Astrocyte of the cerebellum (primary cell): ENCODE measurements at regions not wholly inside any gene's neighbourhood (a gene's known extent, or its start where the extent isn't known, plus 50 kb on each side); places are given as distances from the start of the nearest gene placed in this dataset.

Source experiments
- DNase-seq: peaks from one replicate; pipeline ENCODE4 v3.0.0-alpha.2; 2011; ENCODE audit warnings: low read depth
- H3K4me3 ChIP-seq: 2 replicates; pipeline ENCODE4 v1.5.1; 2011; ENCODE audit warnings: mild to moderate bottlenecking, low read depth, low read length, moderate library complexity
- CTCF ChIP-seq: IDR thresholded peaks from 2 replicates; pipeline ENCODE4 v1.5.1; 2012; ENCODE audit warnings: low read length, low read depth, moderate library complexity, mild to moderate bottlenecking; ENCODE audit errors: missing control alignments
- in situ Hi-C: cut with HindIII; loops from 2 replicates; pipeline ENCODE4 v1.10.0; 2017; ENCODE audit warnings: low sequenced_read_pairs

GRCh38 chr6:114558153-114558552 lies 215.3 kb upstream of the HS3ST5 start:
- no peak for TF ChIP-seq CTCF
- no peak overlapping the region for H3K4me3 ChIP-seq
- no peak for DNase-seq
- in situ Hi-C loops, result no loop called here

- H3K4me3 ChIP-seq, result no peak overlapping the region
- DNase-seq, result no peak
- no peak for TF ChIP-seq CTCF
- in situ Hi-C loops, result no loop called here
These were observed 214.1 kb upstream of the HS3ST5 start for GRCh38 chr6:114556846-114557488.

GRCh38 chr6:114550316-114550715 lies 207.5 kb upstream of the HS3ST5 start:
- in situ Hi-C loops, result no loop called here
- no peak overlapping the region for H3K4me3 ChIP-seq
- no peak for DNase-seq
- no peak for TF ChIP-seq CTCF

- TF ChIP-seq CTCF, result no peak
- in situ Hi-C loops, result no loop called here
- DNase-seq, result no peak
- no peak overlapping the region for H3K4me3 ChIP-seq
These were observed 200.9 kb upstream of the HS3ST5 start for GRCh38 chr6:114543696-114544095.

GRCh38 chr6:114541794-114542193 lies 199.0 kb upstream of the HS3ST5 start:
- H3K4me3 ChIP-seq, result no peak overlapping the region
- no peak for DNase-seq
- in situ Hi-C loops, result no loop called here
- no peak for TF ChIP-seq CTCF

GRCh38 chr6:114537977-114538376 lies 195.2 kb upstream of the HS3ST5 start:
- in situ Hi-C loops, result no loop called here
- no peak for TF ChIP-seq CTCF
- DNase-seq, result no peak
- H3K4me3 ChIP-seq, result no peak overlapping the region

- in situ Hi-C loops, result no loop called here
- no peak for DNase-seq
- no peak overlapping the region for H3K4me3 ChIP-seq
- no peak for TF ChIP-seq CTCF
These were observed 192.0 kb upstream of the HS3ST5 start for GRCh38 chr6:114534813-114535212.
